DMS153 (cell line): ENCODE measurements at regions not wholly inside any gene's neighbourhood (a gene's known extent, or its start where the extent isn't known, plus 50 kb on each side); places are given as distances from the start of the nearest gene placed in this dataset.
"Not testable (repeated sequence)": the region's sequence is repeated elsewhere in the genome, so short reads cannot be mapped to it uniquely, and the experiment has no call there.

Experiments used
- DNase-seq: peaks from one replicate; lab custom pipeline; 2025; lab: John Stamatoyannopoulos, UW

- no peak for DNase-seq
Measured at GRCh38 chr10:60618861-60619260, 159.4 kb upstream of the CDK1 start.

- DNase-seq: no peak
Measured at GRCh38 chr10:60615541-60615940, 162.7 kb upstream of the CDK1 start.

GRCh38 chr10:60614363-60614762 is 163.9 kb upstream of the CDK1 start:
- DNase-seq: no peak

- DNase-seq: no peak
Measured at GRCh38 chr10:60613434-60613833, 164.8 kb upstream of the CDK1 start.

- no peak for DNase-seq
Measured at GRCh38 chr10:60611291-60611747, 167.0 kb upstream of the CDK1 start.

GRCh38 chr10:60607372-60607771 is 170.9 kb upstream of the CDK1 start:
- no peak for DNase-seq

- no peak for DNase-seq
Measured at GRCh38 chr10:60606343-60607080, 171.8 kb upstream of the CDK1 start.

GRCh38 chr10:60605476-60605875 is 172.8 kb upstream of the CDK1 start:
- DNase-seq: no peak

- DNase-seq: no peak
Measured at GRCh38 chr10:60604342-60604741, 173.9 kb upstream of the CDK1 start.

GRCh38 chr10:60597513-60597912 is 180.8 kb upstream of the CDK1 start:
- no peak for DNase-seq

- DNase-seq: no peak
Measured at GRCh38 chr10:60595852-60596251, 182.4 kb upstream of the CDK1 start.

GRCh38 chr10:60594476-60595051 is 183.7 kb upstream of the CDK1 start:
- DNase-seq: no peak

- no peak for DNase-seq
Measured at GRCh38 chr10:60591119-60591518, 187.2 kb upstream of the CDK1 start.

- DNase-seq: no peak
Measured at GRCh38 chr10:60589376-60589775, 188.9 kb upstream of the CDK1 start.

- DNase-seq: not testable (repeated sequence)
Measured at GRCh38 chr10:60581782-60582181, 192.1 kb upstream of the ANK3 start.

- no peak for DNase-seq
Measured at GRCh38 chr10:60578217-60578616, 188.5 kb upstream of the ANK3 start.

- no peak for DNase-seq
Measured at GRCh38 chr10:60576130-60577069, 186.7 kb upstream of the ANK3 start.

GRCh38 chr10:60575105-60575504 is 185.4 kb upstream of the ANK3 start:
- DNase-seq: no peak

- DNase-seq: no peak
Measured at GRCh38 chr10:60574388-60574787, 184.7 kb upstream of the ANK3 start.

- DNase-seq: no peak
Measured at GRCh38 chr10:60573336-60573735, 183.7 kb upstream of the ANK3 start.

GRCh38 chr10:60572511-60573194 is 183.0 kb upstream of the ANK3 start:
- DNase-seq: peak; percentile 37

GRCh38 chr10:60570896-60571295 is 181.2 kb upstream of the ANK3 start:
- DNase-seq: no peak
